Natural killer cell (primary cell): ENCODE measurements at regions not wholly inside any gene's neighbourhood (a gene's known extent, or its start where the extent isn't known, plus 50 kb on each side); places are given as distances from the start of the nearest gene placed in this dataset.

Source experiments
- ATAC-seq, 3 donors: fragments of 150-1000 bp in 2 of 3; fragments of 200-7000 bp in 1 of 3; cut with Tn5 transposase; 1 replicate in 1 of 3; 2 replicates in 2 of 3; pipeline ENCODE4 v1.10.0; 2021; ENCODE audit warnings: mild to moderate bottlenecking in 2 of 3, moderate library complexity in 2 of 3
- DNase-seq, 2 donors: peaks; one replicate each; pipeline versions ENCODE4 v3.0.0 to v3.0.0-alpha.2; 2013 to 2021; ENCODE audit warnings: mixed read lengths in 1 of 2
- H3K27ac ChIP-seq: one replicate; pipeline ENCODE4 v1.5.1; 2013; ENCODE audit warnings: mild to moderate bottlenecking, low read length
- H3K27me3 ChIP-seq: one replicate; pipeline ENCODE4 v1.6.1; 2013; ENCODE audit warnings: low read length; ENCODE audit not compliant: control insufficient read depth, insufficient read depth
- H3K36me3 ChIP-seq: one replicate; pipeline ENCODE4 v1.6.1; 2013; ENCODE audit warnings: low read length; ENCODE audit not compliant: control insufficient read depth, insufficient read depth
- H3K4me1 ChIP-seq: one replicate; pipeline ENCODE4 v1.6.1; 2013; ENCODE audit warnings: low read length; ENCODE audit not compliant: control insufficient read depth, insufficient read depth
- H3K4me3 ChIP-seq: one replicate; pipeline ENCODE4 v1.5.1; 2013; ENCODE audit warnings: low read length
- H3K9me3 ChIP-seq: one replicate; pipeline ENCODE4 v1.6.1; 2013; ENCODE audit warnings: low read length; ENCODE audit not compliant: control insufficient read depth, insufficient read depth
- H3K27ac Mint-ChIP-seq, 2 donors: one replicate each; pipeline ENCODE4 v1.8.0; 2022; ENCODE audit warnings: mild to moderate bottlenecking in 2 of 2, mixed read lengths in 2 of 2, moderate library complexity in 1 of 2
- H3K27me3 Mint-ChIP-seq, 2 donors: one replicate each; pipeline ENCODE4 v1.8.0; 2022; ENCODE audit warnings: low read depth in 2 of 2, mixed read lengths in 2 of 2
- H3K36me3 Mint-ChIP-seq: one replicate; pipeline ENCODE4 v1.8.0; 2022; ENCODE audit warnings: mixed read lengths
- H3K4me1 Mint-ChIP-seq, 2 donors: one replicate each; pipeline ENCODE4 v1.8.0; 2022; ENCODE audit warnings: mixed read lengths in 2 of 2
- H3K4me3 Mint-ChIP-seq: one replicate; pipeline ENCODE4 v1.8.0; 2022; ENCODE audit warnings: mild to moderate bottlenecking, moderate library complexity, mixed read lengths
- H3K9me3 Mint-ChIP-seq, 2 donors: one replicate each; pipeline ENCODE4 v1.8.0; 2022; ENCODE audit warnings: mixed read lengths in 2 of 2
- CTCF ChIP-seq: fragments of 200-600 bp; IDR thresholded peaks from one replicate; pipeline ENCODE4 v1.8.0; 2022; ENCODE audit warnings: antibody characterized with exemption
- WGBS: methylation state at CpG from one replicate; pipeline ENCODE4 v1.1.7; 2013; ENCODE audit warnings: missing lambda C conversion rate; ENCODE audit not compliant: insufficient coverage; 5-methylcytosine and 5-hydroxymethylcytosine counted together
- intact Hi-C: fragments of 100-400 bp; cut with micrococcal nuclease; formaldehyde crosslinking; loops from one replicate; pipeline ENCODE4 v1.14.2; 2022

GRCh38 chr6:120632975-120633374, 701.3 kb downstream of the TBC1D32 start:
- Mint-ChIP-seq H3K27me3 (no peaks in the 10 kb centered on the region), H3K27ac (no peak overlapping the region), H3K36me3 (no peaks in the 10 kb centered on the region), H3K4me3 (no peak overlapping the region), H3K9me3 (peaks cover 7 to 25% of the 10 kb centered on the region in 2 donors), H3K4me1 (no peaks in the 10 kb centered on the region)
- no peaks in the 10 kb centered on the region for H3K9me3 ChIP-seq
- intact Hi-C loops: no loop called here
- no peak overlapping the region for H3K4me3 ChIP-seq
- H3K36me3 ChIP-seq: no peaks in the 10 kb centered on the region
- TF ChIP-seq CTCF: no peak
- WGBS: 50% methylated on average over 1 of the region's 1 CpG
- H3K4me1 ChIP-seq: no peaks in the 10 kb centered on the region
- no peaks in the 10 kb centered on the region for H3K27me3 ChIP-seq
- no peak overlapping the region for H3K27ac ChIP-seq
- ATAC-seq (no peak), DNase-seq (no peak)

GRCh38 chr6:120627612-120628011, 706.7 kb downstream of the TBC1D32 start:
- Mint-ChIP-seq H3K4me3 (no peak overlapping the region), H3K36me3 (no peaks in the 10 kb centered on the region), H3K27me3 (no peaks in the 10 kb centered on the region), H3K9me3 (peaks cover 9 to 29% of the 10 kb centered on the region in 2 donors), H3K4me1 (no peaks in the 10 kb centered on the region), H3K27ac (no peak overlapping the region)
- no peak for TF ChIP-seq CTCF
- DNase-seq (no peak), ATAC-seq (no peak)
- H3K4me3 ChIP-seq: no peak overlapping the region
- intact Hi-C loops: no loop called here
- peaks cover 8% of the 10 kb centered on the region for H3K9me3 ChIP-seq
- H3K27ac ChIP-seq: no peak overlapping the region
- H3K4me1 ChIP-seq: no peaks in the 10 kb centered on the region
- 88% methylated on average over 3 of the region's 3 CpGs for WGBS
- no peaks in the 10 kb centered on the region for H3K36me3 ChIP-seq
- no peaks in the 10 kb centered on the region for H3K27me3 ChIP-seq

GRCh38 chr6:120622127-120622631, 712.1 kb downstream of the TBC1D32 start:
- no peaks in the 10 kb centered on the region for H3K4me1 Mint-ChIP-seq
- Histone ChIP-seq H3K27me3 (no peaks in the 10 kb centered on the region), H3K9me3 (peaks cover 8% of the 10 kb centered on the region), H3K36me3 (no peaks in the 10 kb centered on the region), H3K27ac (no peak overlapping the region), H3K4me3 (no peak overlapping the region), H3K4me1 (no peaks in the 10 kb centered on the region)
- DNase-seq (no peak), ATAC-seq (no peak)
- WGBS: 60% methylated on average over 1 of the region's 1 CpG
- TF ChIP-seq CTCF: no peak
- intact Hi-C loops: no loop called here
- H3K4me3 Mint-ChIP-seq: no peak overlapping the region
- H3K9me3 Mint-ChIP-seq: peaks cover 11 to 17% of the 10 kb centered on the region in 2 donors
- no peaks in the 10 kb centered on the region for H3K27me3 Mint-ChIP-seq
- H3K36me3 Mint-ChIP-seq: no peaks in the 10 kb centered on the region
- no peak overlapping the region for H3K27ac Mint-ChIP-seq

- Histone ChIP-seq H3K36me3 (no peaks in the 10 kb centered on the region), H3K27ac (no peak overlapping the region), H3K4me1 (no peaks in the 10 kb centered on the region), H3K9me3 (no peaks in the 10 kb centered on the region), H3K4me3 (no peak overlapping the region), H3K27me3 (no peaks in the 10 kb centered on the region)
- 93% methylated on average over 1 of the region's 1 CpG for WGBS
- H3K27ac Mint-ChIP-seq: no peak overlapping the region
- H3K9me3 Mint-ChIP-seq: peaks cover 16 to 21% of the 10 kb centered on the region in 2 donors
- no peak for ATAC-seq
- no peak overlapping the region for H3K4me3 Mint-ChIP-seq
- no peaks in the 10 kb centered on the region for H3K4me1 Mint-ChIP-seq
- intact Hi-C loops: no loop called here
- no peak for DNase-seq
- TF ChIP-seq CTCF: no peak
- no peaks in the 10 kb centered on the region for H3K27me3 Mint-ChIP-seq
- H3K36me3 Mint-ChIP-seq: no peaks in the 10 kb centered on the region
These were observed 713.4 kb downstream of the TBC1D32 start for GRCh38 chr6:120620900-120621299.
